K562 (cell line): ENCODE measurements at regions not wholly inside any gene's neighbourhood (a gene's known extent, or its start where the extent isn't known, plus 50 kb on each side); places are given as distances from the start of the nearest gene placed in this dataset.

ENCODE experiments used
- ATAC-seq: fragments of 200-7000 bp; cut with Tn5 transposase; 3 replicates; pipeline ENCODE4 v1.9.1; 2020; ENCODE audit warnings: moderate library complexity
- BruUV-seq: library from RNA; stranded (reverse); fragments of 400-500 nt; replicated peaks from 2 replicates; lab custom pipeline; 2021; lab: Mats Ljungman, UMichigan
- CTCF ChIA-PET: fragments of 300-600 bp; formaldehyde crosslinking; extraction: SDS; loops from one replicate; lab custom pipeline; 2021; ENCODE audit warnings: low intra/inter-chr PET ratio; lab: Yijun Ruan, JAX
- POLR2A ChIA-PET: fragments of 300-600, 350-650 bp; sonication (Branson Sonifier 250); formaldehyde crosslinking; extraction: SDS; loops from one replicate; lab custom pipeline; 2021; ENCODE audit warnings: antibody characterized with exemption, inconsistent platforms; lab: Yijun Ruan, JAX
- DNase-seq, 4 experiments: peaks; one replicate each; pipeline versions ENCODE4 v3.0.0 to v3.0.0-alpha.2; 2011 to 2018; ENCODE audit warnings: low spot score in 3 of 4, mixed read lengths in 3 of 4; ENCODE audit errors: extremely low read depth in 1 of 4
- FAIRE-seq: peaks from 2 replicates; lab custom pipeline; 2011; peaks lifted over from hg19 to GRCh38; lab: Jason Lieb, UNC
- H2AFZ ChIP-seq: 2 replicates; pipeline ENCODE4 v1.6.0; 2011; ENCODE audit warnings: low read depth, low read length, control low read depth, inconsistent platforms
- H3K27ac ChIP-seq: fragments of 200-600 bp; 3 replicates; pipeline ENCODE4 v1.8.0; 2011; ENCODE audit warnings: low read depth, mild to moderate bottlenecking, control low read depth, inconsistent platforms, low read length, moderate library complexity, mixed read lengths; ENCODE audit errors: extremely low read depth
- H3K27me3 ChIP-seq, 2 experiments: fragments of 300-600 bp in 1 of 2; 2 replicates in 1 of 2; 3 replicates in 1 of 2; pipeline versions ENCODE4 v1.6.0 to v1.8.0; 2011; ENCODE audit warnings: inconsistent platforms in 2 of 2, low read length in 2 of 2, mild to moderate bottlenecking in 1 of 2, mixed read lengths in 1 of 2, moderate library complexity in 1 of 2; ENCODE audit not compliant: control insufficient read depth in 2 of 2, insufficient read depth in 2 of 2
- H3K36me3 ChIP-seq: fragments of 300-600 bp; 3 replicates; pipeline ENCODE4 v1.8.0; 2011; ENCODE audit warnings: mild to moderate bottlenecking, low read length, inconsistent platforms; ENCODE audit not compliant: control insufficient read depth, insufficient read depth
- H3K4me1 ChIP-seq, 2 experiments: fragments of 200-600 bp in 1 of 2; replicated peaks in 1 of 2; 2 replicates in 1 of 2; 3 replicates in 1 of 2; pipeline versions ENCODE4 v1.5.1 to v1.8.0; 2011; ENCODE audit warnings: inconsistent platforms in 2 of 2, low read length in 2 of 2, mild to moderate bottlenecking in 1 of 2, mixed read lengths in 1 of 2, moderate library complexity in 1 of 2; ENCODE audit not compliant: control insufficient read depth in 2 of 2, insufficient read depth in 2 of 2
- H3K4me2 ChIP-seq: 2 replicates; pipeline ENCODE4 v1.6.1; 2011; ENCODE audit warnings: low read length, control low read depth, inconsistent platforms, mixed read lengths; ENCODE audit not compliant: insufficient read depth
- H3K4me3 ChIP-seq: fragments of 200-600 bp; sonication (generic), shearing (Covaris generic); 2 replicates; pipeline ENCODE4 v1.5.1; 2016; ENCODE audit warnings: control low read depth, inconsistent platforms
- H3K79me2 ChIP-seq: fragments of 200-600 bp; 3 replicates; pipeline ENCODE4 v1.8.0; 2011; ENCODE audit warnings: low read length, inconsistent platforms; ENCODE audit not compliant: control insufficient read depth, insufficient read depth
- H3K9ac ChIP-seq, 2 experiments: 2 replicates each; pipeline versions ENCODE4 v1.6.0 to v1.6.1; 2011; ENCODE audit warnings: low read depth in 2 of 2, low read length in 2 of 2, control low read depth in 1 of 2, inconsistent platforms in 1 of 2, mild to moderate bottlenecking in 1 of 2, mixed read lengths in 1 of 2; ENCODE audit not compliant: insufficient read depth in 1 of 2
- H3K9me1 ChIP-seq: one replicate; pipeline ENCODE4 v1.6.0; 2011; ENCODE audit warnings: inconsistent platforms, mild to moderate bottlenecking, low read length, moderate library complexity; ENCODE audit not compliant: control insufficient read depth, insufficient read depth
- H3K9me3 ChIP-seq: replicated peaks from 2 replicates; pipeline ENCODE4 v1.5.1; 2011; ENCODE audit warnings: low read depth, low read length, inconsistent platforms; ENCODE audit not compliant: control insufficient read depth, insufficient read depth
- H4K20me1 ChIP-seq: replicated peaks from 2 replicates; pipeline ENCODE4 v1.6.1; 2011; ENCODE audit warnings: low read length, inconsistent platforms, mixed read lengths; ENCODE audit not compliant: control insufficient read depth, insufficient read depth
- CSDE1 ChIP-seq, 2 experiments: fragments of 450-650 bp; IDR thresholded peaks; 2 replicates each; pipeline ENCODE4 v1.6.1; 2016; ENCODE audit warnings: mild to moderate bottlenecking in 1 of 2
- CXXC5 ChIP-seq: fragments of 250-450 bp; sonication (Bioruptor Pico); IDR thresholded peaks from 2 replicates; pipeline ENCODE4 v1.8.0; 2022; ENCODE audit warnings: inconsistent platforms, mild to moderate bottlenecking, moderate library complexity
- LCOR ChIP-seq: sonication (generic); formaldehyde crosslinking; IDR thresholded peaks from 2 replicates; pipeline ENCODE4 v1.8.0; 2022; ENCODE audit warnings: mild to moderate bottlenecking, missing genetic modification reagents
- MAX ChIP-seq: sonication (generic); formaldehyde crosslinking; IDR thresholded peaks from 2 replicates; pipeline ENCODE4 v1.9.0; 2022; ENCODE audit warnings: mild to moderate bottlenecking, missing genetic modification reagents
- MEIS2 ChIP-seq: fragments of 450-650 bp; IDR thresholded peaks from 2 replicates; pipeline ENCODE4 v1.6.1; 2014; ENCODE audit warnings: mild to moderate bottlenecking; ENCODE audit not compliant: partially characterized antibody
- NR2C1 ChIP-seq, 2 experiments: fragments of 450-650 bp; IDR thresholded peaks; 2 replicates each; pipeline ENCODE4 v1.6.1; 2017; ENCODE audit warnings: mild to moderate bottlenecking in 2 of 2, antibody characterized with exemption in 1 of 2, inconsistent platforms in 1 of 2, missing compliant biosample characterization in 1 of 2, missing genetic modification characterization in 1 of 2
- PML ChIP-seq: IDR thresholded peaks from 2 replicates; pipeline ENCODE4 v1.6.1; 2012; ENCODE audit warnings: low read length, inconsistent platforms
- PTRF ChIP-seq: fragments of 450-650 bp; IDR thresholded peaks from 2 replicates; pipeline ENCODE4 v1.6.1; 2016; ENCODE audit warnings: mild to moderate bottlenecking, missing genetic modification characterization, missing compliant biosample characterization
- SAFB2 ChIP-seq: fragments of 200-400 bp; formaldehyde crosslinking; IDR thresholded peaks from 2 replicates; pipeline ENCODE4 v1.6.1; 2018; ENCODE audit warnings: borderline replicate concordance, low read length, low read depth, moderate library complexity; ENCODE audit not compliant: severe bottlenecking
- SMAD3 ChIP-seq: fragments of 450-650 bp; formaldehyde crosslinking; conservative IDR thresholded peaks from 2 replicates; pipeline ENCODE4 v1.4.0; 2020; ENCODE audit warnings: mild to moderate bottlenecking
- ZBTB26 ChIP-seq: fragments of 450-650 bp; formaldehyde crosslinking; IDR thresholded peaks from 2 replicates; pipeline ENCODE4 v1.4.0; 2022; ENCODE audit warnings: missing genetic modification characterization
- ZC3H8 ChIP-seq: fragments of 450-650 bp; IDR thresholded peaks from 2 replicates; pipeline ENCODE4 v1.6.1; 2017
- ZZZ3 ChIP-seq: fragments of 450-650 bp; IDR thresholded peaks from 2 replicates; pipeline ENCODE4 v1.6.1; 2016; ENCODE audit warnings: antibody characterized with exemption, mild to moderate bottlenecking, moderate library complexity
- in situ Hi-C: fragments of 300-500 bp; cut with MboI; formaldehyde crosslinking; loops from 4 replicates; pipeline ENCODE4 v1.15.0; 2018; ENCODE audit warnings: inconsistent platforms, mixed read lengths
- intact Hi-C: fragments of 100-400 bp; cut with micrococcal nuclease; formaldehyde crosslinking; loops from 2 replicates; pipeline ENCODE4 v1.14.2; 2022
- TF ChIP-seq, protein P1 (sequence below): sonication (generic); formaldehyde crosslinking; IDR thresholded peaks from 2 replicates; pipeline ENCODE4 v1.8.0; 2022; ENCODE audit warnings: missing genetic modification reagents, mild to moderate bottlenecking, moderate library complexity, borderline replicate concordance
- TF ChIP-seq, protein P2 (sequence below): fragments of 450-650 bp; formaldehyde crosslinking; IDR thresholded peaks from 2 replicates; pipeline ENCODE4 v1.4.0; 2022; ENCODE audit warnings: mild to moderate bottlenecking, moderate library complexity
- TF ChIP-seq, protein P3 (sequence below): fragments of 250-450 bp; sonication (Bioruptor Pico); IDR thresholded peaks from 2 replicates; pipeline ENCODE4 v1.4.0; 2020; ENCODE audit warnings: mild to moderate bottlenecking, moderate library complexity

DNA sequence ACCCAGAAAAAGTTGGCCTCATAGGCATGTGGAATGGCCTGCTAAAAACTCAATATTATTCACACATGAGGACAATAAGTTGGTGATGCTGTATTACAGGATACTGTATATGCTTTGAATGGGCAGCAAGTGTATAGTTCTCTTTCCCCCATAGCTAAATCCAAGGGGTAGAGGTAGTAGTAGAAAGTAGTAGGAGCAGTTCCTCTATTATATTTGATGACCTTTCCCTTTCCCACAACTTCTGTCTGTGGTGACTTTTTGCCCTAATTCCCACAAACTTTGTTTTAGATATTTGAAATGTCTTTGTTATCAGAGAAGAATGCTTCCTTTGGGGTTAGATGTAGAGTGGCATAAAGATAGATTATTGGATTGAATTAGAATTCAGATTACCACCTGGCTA is 154.0 kb upstream of the STEAP4 start:
- no peaks in the 10 kb centered on the region for H3K36me3 ChIP-seq
- no TSS peak for BruUV-seq
- H3K4me1 ChIP-seq, result no peaks in the 10 kb centered on the region
- TF ChIP-seq PTRF (tag) (no peak), CSDE1 (IDR thresholded peaks at IDR 0.05) (no peak), SMAD3 (CRISPR knock-in tag) (no peak), ZC3H8 (no peak), CXXC5 (CRISPR knock-in tag) (no peak), MEIS2 (no peak), NR2C1 (IDR thresholded peaks at IDR 0.05) (no peak), NR2C1 (tag; IDR thresholded peaks at IDR 0.05) (no peak), LCOR (no peak), MAX (no peak), ZBTB26 (no peak), ZZZ3 (no peak), SAFB2 (no peak), PML (no peak)
- TF ChIP-seq, protein P1, sequence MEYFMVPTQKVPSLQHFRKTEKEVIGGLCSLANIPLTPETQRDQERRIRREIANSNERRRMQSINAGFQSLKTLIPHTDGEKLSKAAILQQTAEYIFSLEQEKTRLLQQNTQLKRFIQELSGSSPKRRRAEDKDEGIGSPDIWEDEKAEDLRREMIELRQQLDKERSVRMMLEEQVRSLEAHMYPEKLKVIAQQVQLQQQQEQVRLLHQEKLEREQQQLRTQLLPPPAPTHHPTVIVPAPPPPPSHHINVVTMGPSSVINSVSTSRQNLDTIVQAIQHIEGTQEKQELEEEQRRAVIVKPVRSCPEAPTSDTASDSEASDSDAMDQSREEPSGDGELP (CRISPR knock-in tag), result no peak
- TF ChIP-seq, protein P2, sequence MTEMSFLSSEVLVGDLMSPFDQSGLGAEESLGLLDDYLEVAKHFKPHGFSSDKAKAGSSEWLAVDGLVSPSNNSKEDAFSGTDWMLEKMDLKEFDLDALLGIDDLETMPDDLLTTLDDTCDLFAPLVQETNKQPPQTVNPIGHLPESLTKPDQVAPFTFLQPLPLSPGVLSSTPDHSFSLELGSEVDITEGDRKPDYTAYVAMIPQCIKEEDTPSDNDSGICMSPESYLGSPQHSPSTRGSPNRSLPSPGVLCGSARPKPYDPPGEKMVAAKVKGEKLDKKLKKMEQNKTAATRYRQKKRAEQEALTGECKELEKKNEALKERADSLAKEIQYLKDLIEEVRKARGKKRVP, result no peak
- TF ChIP-seq, protein P3, sequence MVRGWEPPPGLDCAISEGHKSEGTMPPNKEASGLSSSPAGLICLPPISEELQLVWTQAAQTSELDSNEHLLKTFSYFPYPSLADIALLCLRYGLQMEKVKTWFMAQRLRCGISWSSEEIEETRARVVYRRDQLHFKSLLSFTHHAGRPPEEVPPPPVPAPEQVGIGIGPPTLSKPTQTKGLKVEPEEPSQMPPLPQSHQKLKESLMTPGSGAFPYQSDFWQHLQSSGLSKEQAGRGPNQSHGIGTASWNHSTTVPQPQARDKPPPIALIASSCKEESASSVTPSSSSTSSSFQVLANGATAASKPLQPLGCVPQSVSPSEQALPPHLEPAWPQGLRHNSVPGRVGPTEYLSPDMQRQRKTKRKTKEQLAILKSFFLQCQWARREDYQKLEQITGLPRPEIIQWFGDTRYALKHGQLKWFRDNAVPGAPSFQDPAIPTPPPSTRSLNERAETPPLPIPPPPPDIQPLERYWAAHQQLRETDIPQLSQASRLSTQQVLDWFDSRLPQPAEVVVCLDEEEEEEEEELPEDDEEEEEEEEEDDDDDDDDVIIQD (CRISPR knock-in tag), result no peak
- POLR2A ChIA-PET, result no interaction called here
- H3K79me2 ChIP-seq, result no peaks in the 10 kb centered on the region
- no peak overlapping the region for H2AFZ ChIP-seq
- DNase-seq, result no peak
- no peak overlapping the region for H3K27ac ChIP-seq
- no peak overlapping the region for H3K4me3 ChIP-seq
- H3K27me3 ChIP-seq, result no peaks in the 10 kb centered on the region
- in situ Hi-C loops (no loop called here), intact Hi-C loops (no loop called here)
- FAIRE-seq, result no peak
- no peak overlapping the region for H3K4me2 ChIP-seq
- ATAC-seq, result no peak
- H4K20me1 ChIP-seq, result no peaks in the 10 kb centered on the region
- no peak overlapping the region for H3K9ac ChIP-seq
- H3K9me1 ChIP-seq, result no peaks in the 10 kb centered on the region
- no peaks in the 10 kb centered on the region for H3K9me3 ChIP-seq
- CTCF ChIA-PET, result no interaction called here
